NCI-H82 treated with DMSO at 0.1 percent for 48 hours (cell line): ENCODE measurements at regions not wholly inside any gene's neighbourhood (a gene's known extent, or its start where the extent isn't known, plus 50 kb on each side); places are given as distances from the start of the nearest gene placed in this dataset.

Experiments used
- DNase-seq: peaks from one replicate; lab custom pipeline; 2025; ENCODE audit not compliant: unreplicated experiment; lab: John Stamatoyannopoulos, UW

DNA sequence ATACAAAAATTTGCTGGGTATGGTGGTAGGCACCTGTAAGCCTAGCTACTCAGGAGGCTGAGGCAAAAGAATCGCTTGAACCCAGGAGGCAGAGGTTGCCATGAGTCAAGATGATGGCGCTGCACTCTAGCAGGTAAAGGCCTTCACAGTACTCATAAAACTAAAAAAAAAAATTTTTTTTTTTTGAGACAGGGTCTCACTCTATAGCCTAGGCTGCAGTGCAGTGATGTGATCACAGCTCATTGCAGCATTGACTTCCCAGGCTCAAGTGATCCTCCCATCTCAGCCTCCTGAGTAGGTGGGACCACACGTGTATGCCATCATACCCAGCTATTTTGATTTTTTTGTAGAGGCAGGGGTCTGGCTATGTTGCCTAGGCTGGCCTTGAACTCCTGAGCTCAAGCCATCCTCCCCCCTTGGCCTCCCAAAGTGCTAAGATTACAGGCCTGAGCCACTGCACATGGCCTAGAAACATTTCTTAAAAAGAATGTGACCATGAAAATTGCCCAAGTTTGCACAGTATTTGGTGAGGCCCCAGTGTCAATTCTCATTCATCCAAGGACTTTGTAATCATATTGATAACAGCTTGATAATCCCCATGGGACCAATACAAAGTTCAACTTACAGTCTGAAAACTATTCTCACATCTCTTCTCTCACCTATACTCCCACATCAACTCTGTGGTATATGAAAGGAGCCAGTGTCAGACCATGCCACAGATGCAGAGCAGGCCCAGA is 64.2 kb upstream of the MYCN start:
- DNase-seq, result no peak

DNA sequence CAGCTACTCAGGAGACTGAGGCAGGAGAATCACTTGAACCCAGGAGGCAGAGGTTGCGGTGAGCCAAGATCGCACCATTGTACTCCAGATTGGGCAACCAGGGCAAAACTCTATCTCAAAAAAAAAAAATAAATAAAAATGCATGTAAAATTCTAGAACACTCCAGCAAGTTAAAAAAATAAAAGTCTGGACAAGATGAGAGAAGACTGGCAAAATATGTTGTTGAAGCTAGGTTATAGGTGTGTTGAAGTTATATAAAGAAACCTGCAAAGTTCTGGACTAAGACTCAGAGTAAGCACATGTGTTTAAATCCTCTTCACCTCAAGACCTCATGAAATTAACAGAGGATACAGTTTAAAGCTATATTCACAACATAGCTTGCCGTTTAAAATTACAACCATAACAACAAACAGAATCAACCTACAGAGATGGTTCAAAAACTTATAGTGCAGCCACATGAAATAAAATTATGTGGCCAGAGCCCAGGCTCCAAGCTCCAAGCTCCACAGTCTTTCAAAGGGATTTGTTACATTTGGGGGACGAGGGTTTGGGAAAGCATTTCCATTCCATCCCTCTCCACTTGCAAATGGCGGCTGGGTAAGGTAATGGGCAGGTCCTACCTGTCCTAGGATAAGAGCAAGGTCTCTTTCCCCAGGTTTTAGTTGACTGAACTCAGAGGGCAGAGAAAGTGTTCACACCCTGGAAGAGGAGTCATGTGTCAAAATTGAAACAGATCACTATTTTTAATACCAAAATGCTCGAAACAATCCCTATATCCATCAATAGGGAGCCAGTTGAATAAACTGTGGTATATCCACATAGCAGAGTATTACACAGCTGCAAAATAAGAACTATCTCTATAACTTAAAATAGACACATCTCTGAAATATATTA is 59.9 kb upstream of the MYCN start:
- no peak for DNase-seq

DNA sequence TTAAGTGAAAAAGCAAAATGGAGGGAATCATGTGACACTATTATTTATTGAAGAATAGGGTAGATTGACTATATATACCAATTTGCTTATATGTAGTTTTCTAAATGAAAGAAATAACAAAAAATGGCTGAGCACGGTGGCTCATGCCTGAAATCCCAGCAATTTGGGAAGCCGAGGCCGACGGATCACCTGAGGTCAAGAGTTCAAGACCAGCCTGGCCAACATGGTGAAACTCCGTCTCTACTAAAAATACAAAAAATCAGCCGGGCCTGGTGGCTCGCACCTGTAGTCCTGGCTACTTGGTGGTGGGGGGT is 59.3 kb upstream of the MYCN start:
- DNase-seq, result no peak

DNA sequence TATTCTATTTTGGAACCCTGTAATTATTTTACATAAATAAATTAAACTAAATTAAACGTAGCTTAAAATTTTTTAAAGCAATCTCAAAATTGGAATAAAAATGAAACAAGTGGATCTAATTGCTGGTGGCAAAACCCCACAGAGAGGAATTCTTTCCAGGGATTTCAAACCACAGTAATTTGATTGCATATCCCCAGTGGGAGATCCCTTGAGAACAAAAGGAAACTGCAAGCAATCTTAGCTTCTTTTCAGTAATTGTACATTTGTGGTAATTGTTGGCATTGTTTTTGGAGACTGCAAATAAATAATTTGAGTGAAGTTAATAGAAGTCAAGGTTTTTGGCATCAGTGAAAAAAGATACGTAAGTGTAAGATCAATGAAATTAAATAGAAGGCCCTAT is 58.7 kb upstream of the MYCN start:
- no peak for DNase-seq

DNA sequence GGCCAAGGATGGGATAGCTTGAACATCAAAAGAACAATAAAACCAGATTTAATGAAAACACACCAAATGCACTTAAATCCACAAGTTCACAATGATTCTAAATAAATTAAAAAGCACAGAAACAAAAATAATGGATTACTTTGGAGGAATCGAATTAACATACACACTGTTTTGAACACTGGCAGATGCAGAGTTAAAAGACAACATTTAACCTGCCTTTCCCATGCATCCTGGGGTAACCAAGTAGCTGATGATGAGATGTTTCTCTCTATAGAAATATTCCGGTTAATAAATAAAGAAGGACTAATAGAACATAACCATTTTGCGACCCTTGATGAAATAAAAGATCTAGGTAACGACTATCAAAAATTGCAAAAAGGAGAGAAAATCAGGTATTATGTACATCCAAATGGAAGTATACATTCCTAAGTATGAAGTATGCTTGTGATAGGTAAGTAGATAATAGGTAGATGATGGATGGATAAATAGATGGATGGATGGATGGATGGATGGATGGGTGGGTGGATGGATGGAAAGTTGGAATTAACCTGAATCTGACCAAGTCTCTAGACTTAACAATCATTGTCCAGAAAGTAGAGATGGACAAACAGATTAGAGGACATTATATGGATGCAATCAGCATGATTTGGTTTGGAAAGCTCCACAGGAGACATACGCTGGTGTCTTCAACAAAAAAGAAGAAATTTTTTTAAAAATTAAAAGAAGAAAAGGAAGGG is 57.4 kb upstream of the MYCN start:
- DNase-seq, result no peak

DNA sequence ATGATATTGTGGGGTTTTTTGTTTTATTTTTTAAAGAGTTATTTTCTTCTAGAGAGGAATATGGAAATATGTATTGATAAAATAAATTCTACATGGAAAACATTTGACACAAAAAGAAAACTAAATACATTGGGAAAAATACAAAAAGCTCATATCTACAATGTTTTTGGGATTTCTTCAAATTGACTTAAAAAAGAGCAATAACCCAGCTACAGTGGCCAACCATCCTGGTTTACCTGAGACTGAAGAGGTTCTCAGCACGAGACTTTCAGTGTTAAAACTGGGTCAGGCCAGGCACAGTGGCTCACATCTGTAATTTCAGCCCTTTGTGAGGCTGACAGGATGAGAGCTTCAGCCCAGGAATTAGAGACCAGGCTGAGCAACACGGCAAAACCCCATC is 56.7 kb upstream of the MYCN start:
- no peak for DNase-seq

DNA sequence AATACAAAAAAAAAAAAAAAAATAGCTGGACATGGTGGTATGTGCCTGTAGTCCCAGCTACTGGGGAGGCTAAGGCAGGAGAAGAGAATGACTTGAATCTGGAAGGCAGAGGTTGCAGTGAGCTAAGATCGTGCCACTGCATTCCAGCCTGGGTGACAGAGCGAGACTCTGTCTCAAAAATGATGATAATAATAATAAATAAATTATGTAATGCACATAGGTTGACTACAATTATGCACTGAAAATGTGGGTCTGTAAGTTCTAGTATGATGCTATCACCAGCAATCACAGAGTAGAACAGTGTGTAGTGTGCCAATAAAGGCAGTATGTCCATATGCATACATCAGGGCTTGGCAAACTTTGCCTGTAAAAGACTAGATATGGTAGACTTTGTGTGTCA is 55.6 kb upstream of the MYCN start:
- DNase-seq, result no peak

DNA sequence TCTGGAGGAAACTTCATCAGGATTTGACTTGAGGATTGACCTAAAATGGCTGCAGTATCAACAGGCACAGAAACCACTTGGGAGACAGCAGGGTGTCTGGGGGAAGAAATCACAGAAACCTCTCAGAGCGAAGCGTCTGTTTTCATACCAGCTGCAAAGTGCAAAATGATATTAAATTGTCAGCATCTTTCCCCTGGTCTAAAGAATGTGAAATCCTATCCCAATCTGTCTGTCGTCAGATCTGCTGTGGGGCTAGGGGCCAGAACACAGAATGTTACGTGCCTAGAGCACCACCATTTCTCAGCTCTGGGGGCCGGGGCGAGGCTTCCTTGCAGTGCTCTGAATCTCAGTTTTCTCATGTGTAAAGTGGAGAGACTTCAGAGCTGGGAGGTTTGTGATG is 54.1 kb upstream of the MYCN start:
- no peak for DNase-seq

DNA sequence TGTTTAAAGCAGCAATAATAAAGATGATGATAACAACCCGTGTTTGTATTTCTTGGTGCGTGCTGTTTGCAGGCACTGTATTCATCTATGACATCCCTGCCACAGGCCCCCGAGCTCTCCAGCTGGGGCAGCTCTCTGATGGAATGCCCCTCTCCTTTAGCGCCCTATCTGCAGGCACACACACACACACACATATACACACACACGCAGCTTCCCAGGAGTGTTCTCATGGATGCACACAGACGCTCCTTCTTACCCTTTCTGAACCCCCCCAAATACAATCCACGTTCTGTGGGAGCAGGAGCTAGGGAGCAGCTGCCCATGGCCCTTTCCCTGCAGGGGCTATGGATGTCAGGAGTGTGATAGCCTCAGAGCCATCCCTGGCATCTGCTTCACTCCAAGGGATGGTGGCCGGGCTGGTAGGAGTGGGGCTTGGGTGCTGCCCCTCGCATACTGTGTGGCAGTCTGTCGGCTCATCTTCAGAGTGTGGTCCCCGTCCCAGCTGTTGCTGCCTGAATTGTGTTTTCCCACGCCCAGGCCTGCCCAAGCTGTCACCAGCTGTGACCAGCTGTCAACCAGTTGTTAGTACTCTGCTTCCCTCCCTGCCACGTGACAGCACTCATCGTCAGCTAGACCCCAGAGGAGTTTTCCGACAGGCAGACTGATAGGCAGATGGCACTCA is 50.8 kb upstream of the MYCN start:
- DNase-seq, result no peak

DNA sequence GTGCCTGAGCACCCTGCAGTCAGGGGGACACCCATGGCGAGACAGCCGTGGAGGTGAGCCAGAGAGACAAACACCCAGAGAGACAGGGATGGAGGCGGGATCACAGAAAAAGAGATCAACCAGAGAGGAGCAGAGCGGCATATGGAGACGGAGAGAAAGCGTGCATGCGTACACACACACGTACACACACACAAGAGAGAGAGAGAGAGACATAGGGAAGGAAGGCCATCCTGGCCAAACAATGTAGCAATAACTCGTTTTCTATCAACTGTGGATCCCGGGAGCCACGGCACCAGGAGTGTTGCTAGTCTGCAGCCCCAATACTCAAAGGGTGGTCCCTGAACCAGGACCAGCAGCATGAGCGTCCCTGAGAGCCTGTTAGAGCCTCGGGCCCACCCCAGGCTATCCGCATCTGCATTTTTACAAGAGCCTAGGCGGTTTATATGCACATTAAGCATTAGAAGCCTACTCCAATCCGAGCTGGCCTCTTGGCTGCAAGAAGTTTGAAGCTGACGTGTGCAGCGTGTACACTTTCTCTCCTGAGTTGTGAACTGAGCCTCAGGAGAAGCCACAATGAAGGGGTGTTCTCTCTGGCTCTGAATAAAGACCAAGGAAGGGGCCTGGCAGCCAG is 50.1 kb upstream of the MYCN start:
- no peak for DNase-seq
